ENCODE measurements at regions not wholly inside any gene's neighbourhood (a gene's known extent, or its start where the extent isn't known, plus 50 kb on each side); places are given as distances from the start of the nearest gene placed in this dataset.
"Not testable (repeated sequence)": the region's sequence is repeated elsewhere in the genome, so short reads cannot be mapped to it uniquely, and the experiment has no call there.

GRCh38 chr6:147977851-147978465 is 364.7 kb upstream of the SASH1 start:
- no peak for DNase-seq (ENCODE audit: low read depth)

- DNase-seq (ENCODE audit: low read depth): no peak
Observed at GRCh38 chr6:147979966-147980365, 362.7 kb upstream of the SASH1 start.

- DNase-seq (ENCODE audit: low read depth): no peak
Observed at GRCh38 chr6:147983581-147984366, 358.9 kb upstream of the SASH1 start.

GRCh38 chr6:147986846-147987245 is 355.8 kb upstream of the SASH1 start:
- DNase-seq (ENCODE audit: low read depth): no peak

- no peak for DNase-seq (ENCODE audit: low read depth)
Observed at GRCh38 chr6:147990159-147990558, 352.5 kb upstream of the SASH1 start.

- no peak for DNase-seq (ENCODE audit: low read depth)
Observed at GRCh38 chr6:147991961-147992360, 350.7 kb upstream of the SASH1 start.

- no peak for DNase-seq (ENCODE audit: low read depth)
Observed at GRCh38 chr6:147999001-147999540, 343.6 kb upstream of the SASH1 start.

- no peak for DNase-seq (ENCODE audit: low read depth)
Observed at GRCh38 chr6:148001844-148002642, 340.6 kb upstream of the SASH1 start.

- DNase-seq (ENCODE audit: low read depth): no peak
Observed at GRCh38 chr6:148004651-148005050, 338.0 kb upstream of the SASH1 start.

- DNase-seq (ENCODE audit: low read depth): no peak
Observed at GRCh38 chr6:148005806-148006205, 336.8 kb upstream of the SASH1 start.

- DNase-seq (ENCODE audit: low read depth): not testable (repeated sequence)
Observed at GRCh38 chr6:148010516-148010915, 332.1 kb upstream of the SASH1 start.

- DNase-seq (ENCODE audit: low read depth): no peak
Observed at GRCh38 chr6:148016013-148016412, 326.6 kb upstream of the SASH1 start.

GRCh38 chr6:148021165-148021564 is 321.5 kb upstream of the SASH1 start:
- DNase-seq (ENCODE audit: low read depth): no peak

GRCh38 chr6:148021699-148022098 is 320.9 kb upstream of the SASH1 start:
- DNase-seq (ENCODE audit: low read depth): no peak

- not testable (repeated sequence) for DNase-seq (ENCODE audit: low read depth)
Observed at GRCh38 chr6:148022279-148022678, 320.4 kb upstream of the SASH1 start.

GRCh38 chr6:148027201-148027600 is 315.4 kb upstream of the SASH1 start:
- DNase-seq (ENCODE audit: low read depth): no peak

GRCh38 chr6:148035806-148036390 is 306.7 kb upstream of the SASH1 start:
- DNase-seq (ENCODE audit: low read depth): no peak

- no peak for DNase-seq (ENCODE audit: low read depth)
Observed at GRCh38 chr6:148037496-148037895, 305.1 kb upstream of the SASH1 start.

GRCh38 chr6:148041546-148041945 is 301.1 kb upstream of the SASH1 start:
- no peak for DNase-seq (ENCODE audit: low read depth)

- DNase-seq (ENCODE audit: low read depth): no peak
Observed at GRCh38 chr6:148042536-148042935, 300.1 kb upstream of the SASH1 start.

GRCh38 chr6:148044261-148044751 is 298.3 kb upstream of the SASH1 start:
- no peak for DNase-seq (ENCODE audit: low read depth)

GRCh38 chr6:148044921-148045320 is 297.7 kb upstream of the SASH1 start:
- no peak for DNase-seq (ENCODE audit: low read depth)

Data from non-pigmented ciliary epithelial cell (primary cell).